SK-N-SH (cell line): ENCODE measurements at regions not wholly inside any gene's neighbourhood (a gene's known extent, or its start where the extent isn't known, plus 50 kb on each side); places are given as distances from the start of the nearest gene placed in this dataset.

ENCODE experiments used
- CTCF ChIA-PET: fragments of 300-600, 350-600 bp; formaldehyde crosslinking; extraction: SDS; loops from one replicate; lab custom pipeline; 2021; lab: Yijun Ruan, JAX
- POLR2A ChIA-PET: fragments of 350-600 bp; sonication (Branson Sonifier 250); formaldehyde crosslinking; extraction: SDS; loops from one replicate; lab custom pipeline; 2020; ENCODE audit warnings: antibody characterized with exemption, inconsistent platforms; lab: Yijun Ruan, JAX
- DNase-seq: peaks from one replicate; pipeline ENCODE4 v3.0.0; 2012
- H2AFZ ChIP-seq: fragments of 200-600 bp; sonication (generic); 2 replicates; pipeline ENCODE4 v1.8.1; 2016; ENCODE audit warnings: antibody characterized with exemption, mild to moderate bottlenecking, low read depth
- H3F3A ChIP-seq: fragments of 200-600 bp; sonication (generic); replicated peaks from 2 replicates; pipeline ENCODE3; 2016; ENCODE audit warnings: antibody characterized with exemption, mild to moderate bottlenecking; ENCODE audit not compliant: insufficient read depth
- H3K27ac ChIP-seq, 2 experiments: fragments of 200-500 bp in 1 of 2; fragments of 200-600 bp in 1 of 2; sonication (Bioruptor generic) in 1 of 2; sonication (generic), shearing (Covaris generic) in 1 of 2; 2 replicates each; pipeline versions ENCODE4 v1.5.1 to v1.6.1; 2014 to 2016; ENCODE audit warnings: low read depth in 2 of 2, inconsistent platforms in 1 of 2, low read length in 1 of 2, mild to moderate bottlenecking in 1 of 2, mixed read lengths in 1 of 2
- H3K27me3 ChIP-seq: fragments of 200-600 bp; sonication (generic), shearing (Covaris generic); 2 replicates; pipeline ENCODE4 v1.6.1; 2016; ENCODE audit warnings: mixed run types; ENCODE audit not compliant: insufficient read depth
- H3K36me3 ChIP-seq, 2 experiments: fragments of 200-500 bp in 1 of 2; fragments of 200-600 bp in 1 of 2; sonication (Bioruptor generic) in 1 of 2; sonication (generic) in 1 of 2; replicated peaks in 1 of 2; 2 replicates each; pipeline versions ENCODE3 to v1.5.1; 2014 to 2016; ENCODE audit warnings: low read length in 1 of 2, mild to moderate bottlenecking in 1 of 2; ENCODE audit not compliant: insufficient read depth in 2 of 2, control insufficient read depth in 1 of 2
- H3K4me1 ChIP-seq, 2 experiments: fragments of 200-500 bp in 1 of 2; fragments of 200-600 bp in 1 of 2; sonication (Bioruptor generic) in 1 of 2; sonication (generic), shearing (Covaris generic) in 1 of 2; 2 replicates each; pipeline versions ENCODE4 v1.5.1 to v1.6.1; 2014 to 2016; ENCODE audit warnings: low read depth in 1 of 2, low read length in 1 of 2, mixed run types in 1 of 2; ENCODE audit not compliant: insufficient read depth in 2 of 2, control insufficient read depth in 1 of 2
- H3K4me2 ChIP-seq: fragments of 200-600 bp; sonication (generic), shearing (Covaris generic); 2 replicates; pipeline ENCODE4 v1.6.1; 2017; ENCODE audit warnings: mixed run types
- H3K4me3 ChIP-seq, 2 experiments: fragments of 200-500 bp in 1 of 2; fragments of 200-600 bp in 1 of 2; sonication (Bioruptor generic) in 1 of 2; sonication (generic), shearing (Covaris generic) in 1 of 2; 2 replicates each; pipeline versions ENCODE4 v1.5.1 to v1.8.1; 2014 to 2016; ENCODE audit warnings: low read depth in 2 of 2, inconsistent platforms in 1 of 2, low read length in 1 of 2, mild to moderate bottlenecking in 1 of 2, mixed read lengths in 1 of 2, moderate library complexity in 1 of 2
- H3K79me2 ChIP-seq: fragments of 200-600 bp; sonication (generic); 2 replicates; pipeline ENCODE4 v1.8.1; 2017; ENCODE audit warnings: mild to moderate bottlenecking; ENCODE audit not compliant: insufficient read depth
- H3K9ac ChIP-seq: fragments of 200-600 bp; sonication (generic); 2 replicates; pipeline ENCODE4 v1.6.1; 2017; ENCODE audit warnings: mixed run types
- H3K9me2 ChIP-seq: fragments of 200-600 bp; sonication (generic); 2 replicates; pipeline ENCODE4 v1.6.1; 2017; ENCODE audit warnings: mixed run types
- H3K9me3 ChIP-seq: fragments of 200-600 bp; sonication (generic); 2 replicates; pipeline ENCODE4 v1.6.1; 2017; ENCODE audit warnings: mixed run types, mild to moderate bottlenecking, moderate library complexity
- H4K20me1 ChIP-seq: fragments of 200-600 bp; sonication (generic); 2 replicates; pipeline ENCODE4 v1.6.1; 2017; ENCODE audit warnings: mild to moderate bottlenecking, mixed run types; ENCODE audit not compliant: insufficient read depth
- ELF1 ChIP-seq: IDR thresholded peaks from 2 replicates; pipeline ENCODE4 v1.4.0; 2012
- EP300 ChIP-seq, 2 experiments: IDR thresholded peaks; 2 replicates each; pipeline versions ENCODE4 v1.4.0 to v1.6.1; 2012; ENCODE audit warnings: borderline replicate concordance in 1 of 2, low read depth in 1 of 2, low read length in 1 of 2
- FOSL2 ChIP-seq: IDR thresholded peaks from 2 replicates; pipeline ENCODE4 v1.4.0; 2012; ENCODE audit warnings: low read depth, mild to moderate bottlenecking, moderate library complexity, borderline replicate concordance
- FOXJ3 ChIP-seq: sonication (generic); formaldehyde crosslinking; IDR thresholded peaks from 2 replicates; pipeline ENCODE4 v1.5.1; 2020; ENCODE audit warnings: mild to moderate bottlenecking, missing genetic modification reagents
- GATA2 ChIP-seq: sonication (generic); formaldehyde crosslinking; IDR thresholded peaks from 2 replicates; pipeline ENCODE4 v1.5.0; 2020; ENCODE audit warnings: mild to moderate bottlenecking, missing genetic modification reagents
- MAX ChIP-seq: IDR thresholded peaks from 2 replicates; pipeline ENCODE4 v1.4.0; 2012; ENCODE audit warnings: low read depth
- POLR2AphosphoS5 ChIP-seq: IDR thresholded peaks from 2 replicates; pipeline ENCODE4 v1.6.1; 2012; ENCODE audit warnings: low read depth, low read length
- RAD21 ChIP-seq: IDR thresholded peaks from 2 replicates; pipeline ENCODE4 v1.6.1; 2012; ENCODE audit warnings: mild to moderate bottlenecking, low read length
- REST ChIP-seq: IDR thresholded peaks from 2 replicates; pipeline ENCODE4 v1.6.1; 2012; ENCODE audit warnings: mild to moderate bottlenecking, low read depth, low read length, moderate library complexity
- RXRA ChIP-seq: IDR thresholded peaks from 2 replicates; pipeline ENCODE4 v1.4.0; 2012; ENCODE audit warnings: low read depth, mild to moderate bottlenecking, borderline replicate concordance
- SIN3A ChIP-seq: IDR thresholded peaks from 2 replicates; pipeline ENCODE4 v1.6.1; 2012; ENCODE audit warnings: low read depth, mild to moderate bottlenecking, low read length, moderate library complexity, borderline replicate concordance
- SMC3 ChIP-seq: IDR thresholded peaks from 2 replicates; pipeline ENCODE4 v1.6.1; 2012; ENCODE audit warnings: low read depth, low read length, improper control_type of control experiment
- TCF12 ChIP-seq: IDR thresholded peaks from 2 replicates; pipeline ENCODE4 v1.4.0; 2012
- TEAD4 ChIP-seq: IDR thresholded peaks from 2 replicates; pipeline ENCODE4 v1.4.0; 2012; ENCODE audit warnings: mild to moderate bottlenecking, borderline replicate concordance; ENCODE audit not compliant: insufficient read depth
- WGBS: methylation state at CpG from one replicate; pipeline ENCODE4 v1.1.6; 2017; ENCODE audit warnings: low lambda C conversion rate; 5-methylcytosine and 5-hydroxymethylcytosine counted together
- TF ChIP-seq, protein P1 (sequence below): fragments of 200-600 bp; sonication (generic); IDR thresholded peaks from 2 replicates; pipeline ENCODE4 v1.6.1; 2017; ENCODE audit warnings: antibody characterized with exemption, mild to moderate bottlenecking, moderate library complexity
- TF ChIP-seq, protein P2 (sequence below): IDR thresholded peaks from 2 replicates; pipeline ENCODE4; 2012
- TF ChIP-seq, protein P3 (sequence below): fragments of 150-350 bp; IDR thresholded peaks from 2 replicates; pipeline ENCODE4 v1.6.1; 2016; ENCODE audit warnings: mild to moderate bottlenecking, low read depth, low read length

DNA sequence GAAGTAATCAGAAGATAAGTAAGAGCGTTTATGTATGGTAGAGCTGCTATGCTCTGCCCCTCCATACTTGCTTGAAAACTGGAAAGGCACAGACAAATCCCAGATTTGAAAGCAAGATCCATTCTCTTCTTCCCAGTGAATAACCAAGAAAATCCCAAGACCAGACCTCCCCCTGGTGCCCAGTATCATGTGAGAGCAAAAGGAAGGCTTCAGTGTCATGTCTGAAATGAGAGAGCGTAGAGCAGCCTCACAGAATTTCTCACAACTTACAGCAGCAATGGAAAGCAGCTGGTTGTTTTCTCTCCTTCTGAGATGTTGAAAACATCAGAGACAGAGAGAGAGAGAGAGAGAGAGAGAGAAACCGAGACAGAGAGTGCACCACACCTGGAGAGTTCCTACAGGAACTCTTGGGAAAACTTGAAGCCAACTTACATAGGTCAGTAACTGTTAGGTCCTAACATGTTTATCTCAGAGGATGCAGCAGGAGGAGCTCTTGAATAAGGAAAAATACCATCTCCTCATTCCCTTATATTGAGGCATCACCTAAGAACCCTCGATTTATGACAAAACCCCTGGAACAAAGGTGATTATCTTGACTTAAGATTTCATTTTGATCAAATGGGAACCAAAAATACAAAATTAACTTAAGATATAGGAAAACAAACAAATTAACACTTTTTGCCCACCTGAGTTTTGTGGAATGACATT, 273.3 kb downstream of the NSUN3 start:
- ChIA-PET CTCF (interaction anchor here (0.7 to 1.9 kb wide), 9 partner anchors 9 to 526 kb away, joined by 3 to 5 read pairs (median 3); no protein-coding TSS in a partner anchor), POLR2A (no interaction called here)
- H3K79me2 ChIP-seq, result no peaks in the 10 kb centered on the region
- no peaks in the 10 kb centered on the region for H3K9me2 ChIP-seq
- no peaks in the 10 kb centered on the region for H3K4me1 ChIP-seq
- no peak overlapping the region for H3K9ac ChIP-seq
- WGBS, result 51% methylated on average over 4 of the region's 4 CpGs
- H3K27me3 ChIP-seq, result no peaks in the 10 kb centered on the region
- H4K20me1 ChIP-seq, result no peaks in the 10 kb centered on the region
- no peak overlapping the region for H3K4me3 ChIP-seq
- DNase-seq, result peak; percentile 33
- H3F3A ChIP-seq, result no peaks in the 10 kb centered on the region
- H3K27ac ChIP-seq, result no peak overlapping the region
- peak; percentile 88 for TF ChIP-seq RAD21
- TF ChIP-seq, protein P1, sequence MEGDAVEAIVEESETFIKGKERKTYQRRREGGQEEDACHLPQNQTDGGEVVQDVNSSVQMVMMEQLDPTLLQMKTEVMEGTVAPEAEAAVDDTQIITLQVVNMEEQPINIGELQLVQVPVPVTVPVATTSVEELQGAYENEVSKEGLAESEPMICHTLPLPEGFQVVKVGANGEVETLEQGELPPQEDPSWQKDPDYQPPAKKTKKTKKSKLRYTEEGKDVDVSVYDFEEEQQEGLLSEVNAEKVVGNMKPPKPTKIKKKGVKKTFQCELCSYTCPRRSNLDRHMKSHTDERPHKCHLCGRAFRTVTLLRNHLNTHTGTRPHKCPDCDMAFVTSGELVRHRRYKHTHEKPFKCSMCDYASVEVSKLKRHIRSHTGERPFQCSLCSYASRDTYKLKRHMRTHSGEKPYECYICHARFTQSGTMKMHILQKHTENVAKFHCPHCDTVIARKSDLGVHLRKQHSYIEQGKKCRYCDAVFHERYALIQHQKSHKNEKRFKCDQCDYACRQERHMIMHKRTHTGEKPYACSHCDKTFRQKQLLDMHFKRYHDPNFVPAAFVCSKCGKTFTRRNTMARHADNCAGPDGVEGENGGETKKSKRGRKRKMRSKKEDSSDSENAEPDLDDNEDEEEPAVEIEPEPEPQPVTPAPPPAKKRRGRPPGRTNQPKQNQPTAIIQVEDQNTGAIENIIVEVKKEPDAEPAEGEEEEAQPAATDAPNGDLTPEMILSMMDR, result peak; percentile 66
- peak; percentile 72 for TF ChIP-seq SMC3
- TF ChIP-seq, protein P2, sequence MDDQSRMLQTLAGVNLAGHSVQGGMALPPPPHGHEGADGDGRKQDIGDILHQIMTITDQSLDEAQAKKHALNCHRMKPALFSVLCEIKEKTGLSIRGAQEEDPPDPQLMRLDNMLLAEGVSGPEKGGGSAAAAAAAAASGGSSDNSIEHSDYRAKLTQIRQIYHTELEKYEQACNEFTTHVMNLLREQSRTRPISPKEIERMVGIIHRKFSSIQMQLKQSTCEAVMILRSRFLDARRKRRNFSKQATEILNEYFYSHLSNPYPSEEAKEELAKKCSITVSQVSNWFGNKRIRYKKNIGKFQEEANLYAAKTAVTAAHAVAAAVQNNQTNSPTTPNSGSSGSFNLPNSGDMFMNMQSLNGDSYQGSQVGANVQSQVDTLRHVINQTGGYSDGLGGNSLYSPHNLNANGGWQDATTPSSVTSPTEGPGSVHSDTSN, result no peak
- TF ChIP-seq TCF12, result no peak
- no peaks in the 10 kb centered on the region for H3K36me3 ChIP-seq
- H2AFZ ChIP-seq, result no peak overlapping the region
- no peaks in the 10 kb centered on the region for H3K9me3 ChIP-seq
- H3K4me2 ChIP-seq, result no peak overlapping the region

DNA sequence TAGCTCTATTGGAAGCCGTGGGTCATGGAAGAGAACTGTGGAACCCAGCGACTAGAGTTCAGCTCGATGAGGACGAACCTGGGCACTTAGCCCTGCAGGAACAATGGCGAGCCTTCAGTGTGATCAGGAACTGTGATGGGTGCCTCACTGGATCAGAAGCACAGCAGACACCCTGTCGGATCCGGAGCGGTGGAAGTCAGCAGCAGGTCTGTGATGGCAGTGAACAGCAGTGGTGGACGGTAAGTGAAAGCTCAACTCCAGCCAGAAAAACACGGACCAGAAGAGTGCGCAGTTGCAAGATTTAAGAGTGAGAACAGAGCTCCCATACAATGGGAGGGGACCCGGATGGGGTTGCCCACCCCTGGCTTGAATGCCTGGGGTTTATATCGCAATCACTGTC, 282.2 kb downstream of the NSUN3 start:
- DNase-seq, result no peak
- no peak overlapping the region for H3K4me2 ChIP-seq
- H3F3A ChIP-seq, result no peaks in the 10 kb centered on the region
- no peak overlapping the region for H2AFZ ChIP-seq
- H3K36me3 ChIP-seq, result no peaks in the 10 kb centered on the region
- no peak overlapping the region for H3K27ac ChIP-seq
- POLR2A ChIA-PET, result no interaction called here
- no peaks in the 10 kb centered on the region for H3K79me2 ChIP-seq
- no peaks in the 10 kb centered on the region for H3K9me3 ChIP-seq
- H3K9me2 ChIP-seq, result no peaks in the 10 kb centered on the region
- H3K4me3 ChIP-seq, result no peak overlapping the region
- no peaks in the 10 kb centered on the region for H3K4me1 ChIP-seq
- 72% methylated on average over 13 of the region's 13 CpGs for WGBS
- H3K27me3 ChIP-seq, result no peaks in the 10 kb centered on the region
- no peaks in the 10 kb centered on the region for H4K20me1 ChIP-seq
- CTCF ChIA-PET, result interaction anchor here (1.6 kb wide), 1 partner anchor 9 kb away, joined by 4 read pairs; no protein-coding TSS in a partner anchor
- H3K9ac ChIP-seq, result no peak overlapping the region
- TF ChIP-seq, protein P3, sequence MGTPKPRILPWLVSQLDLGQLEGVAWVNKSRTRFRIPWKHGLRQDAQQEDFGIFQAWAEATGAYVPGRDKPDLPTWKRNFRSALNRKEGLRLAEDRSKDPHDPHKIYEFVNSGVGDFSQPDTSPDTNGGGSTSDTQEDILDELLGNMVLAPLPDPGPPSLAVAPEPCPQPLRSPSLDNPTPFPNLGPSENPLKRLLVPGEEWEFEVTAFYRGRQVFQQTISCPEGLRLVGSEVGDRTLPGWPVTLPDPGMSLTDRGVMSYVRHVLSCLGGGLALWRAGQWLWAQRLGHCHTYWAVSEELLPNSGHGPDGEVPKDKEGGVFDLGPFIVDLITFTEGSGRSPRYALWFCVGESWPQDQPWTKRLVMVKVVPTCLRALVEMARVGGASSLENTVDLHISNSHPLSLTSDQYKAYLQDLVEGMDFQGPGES, result no peak
- TF ChIP-seq FOXJ3 (CRISPR knock-in tag), result no peak
- TF ChIP-seq FOSL2, result no peak
- no peak for TF ChIP-seq ELF1
- TF ChIP-seq RXRA, result no peak
- no peak for TF ChIP-seq TEAD4
- no peak for TF ChIP-seq MAX
- no peak for TF ChIP-seq SIN3A
- TF ChIP-seq EP300 (IDR thresholded peaks at IDR 0.05; ENCODE audit: borderline replicate concordance in 1 of 2, low read depth in 1 of 2, low read length in 1 of 2), result no peak
- TF ChIP-seq TCF12, result no peak
- no peak for TF ChIP-seq REST
- TF ChIP-seq, protein P1, result no peak
- TF ChIP-seq POLR2AphosphoS5, result no peak
- no peak for TF ChIP-seq GATA2 (CRISPR knock-in tag)
